IMR-90 (cell line): ENCODE measurements at regions not wholly inside any gene's neighbourhood (a gene's known extent, or its start where the extent isn't known, plus 50 kb on each side); places are given as distances from the start of the nearest gene placed in this dataset.

Experiments used
- ATAC-seq: fragments of 200-7000 bp; cut with Tn5 transposase; 2 replicates; pipeline ENCODE4 v1.9.1; 2020; ENCODE audit warnings: low read depth, mild to moderate bottlenecking, moderate library complexity
- BruUV-seq: library from RNA; stranded (reverse); fragments of 400-500 nt; replicated peaks from 2 replicates; lab custom pipeline; 2021; lab: Mats Ljungman, UMichigan
- CTCF ChIA-PET: fragments of 300-600 bp; formaldehyde crosslinking; extraction: SDS; loops from one replicate; lab custom pipeline; 2021; ENCODE audit warnings: antibody characterized with exemption; lab: Yijun Ruan, JAX
- POLR2A ChIA-PET: fragments of 300-600 bp; sonication (Branson Sonifier 250); formaldehyde crosslinking; loops from one replicate; lab custom pipeline; 2022; ENCODE audit warnings: antibody characterized with exemption; ENCODE audit not compliant: unreplicated experiment; lab: Charles Lee
- DNase-seq: peaks from one replicate; pipeline ENCODE4 v3.0.0; 2013
- H2AFZ ChIP-seq: replicated peaks from 2 replicates; pipeline ENCODE3; 2013; ENCODE audit warnings: low read length, mild to moderate bottlenecking; ENCODE audit not compliant: poor library complexity
- H2AK5ac ChIP-seq: 2 replicates; pipeline ENCODE4 v1.6.1; 2013; ENCODE audit warnings: low read depth, low read length, inconsistent platforms
- H2AK9ac ChIP-seq: replicated peaks from 2 replicates; pipeline ENCODE3; 2013; ENCODE audit warnings: mild to moderate bottlenecking, low read depth, low read length, moderate library complexity; ENCODE audit not compliant: poor library complexity
- H2BK120ac ChIP-seq: 2 replicates; pipeline ENCODE4 v1.6.1; 2013; ENCODE audit warnings: low read depth, low read length, inconsistent platforms
- H2BK15ac ChIP-seq: 3 replicates; pipeline ENCODE4 v1.6.1; 2013; ENCODE audit warnings: low read depth, low read length, inconsistent platforms
- H2BK20ac ChIP-seq: 2 replicates; pipeline ENCODE4 v1.6.1; 2013; ENCODE audit warnings: low read depth, mild to moderate bottlenecking, inconsistent platforms, low read length, moderate library complexity
- H2BK5ac ChIP-seq: 2 replicates; pipeline ENCODE4 v1.6.1; 2013; ENCODE audit warnings: mild to moderate bottlenecking, low read depth, low read length, inconsistent platforms; ENCODE audit not compliant: poor library complexity, severe bottlenecking
- H3K14ac ChIP-seq: replicated peaks from 2 replicates; pipeline ENCODE4 v1.6.1; 2013; ENCODE audit warnings: low read depth, low read length, inconsistent platforms
- H3K18ac ChIP-seq: 2 replicates; pipeline ENCODE4 v1.6.1; 2013; ENCODE audit warnings: low read depth, low read length, control low read depth
- H3K23ac ChIP-seq: 2 replicates; pipeline ENCODE4 v1.6.1; 2013; ENCODE audit warnings: low read depth, low read length, inconsistent platforms
- H3K27ac ChIP-seq: 2 replicates; pipeline ENCODE4 v1.5.1; 2013; ENCODE audit warnings: mild to moderate bottlenecking, control low read depth, low read length; ENCODE audit not compliant: insufficient read depth
- H3K27me3 ChIP-seq: 2 replicates; pipeline ENCODE4 v1.6.1; 2013; ENCODE audit warnings: low read length; ENCODE audit not compliant: control insufficient read depth, insufficient read depth
- H3K36me3 ChIP-seq: 2 replicates; pipeline ENCODE4 v1.6.1; 2013; ENCODE audit warnings: low read length, mixed read lengths; ENCODE audit not compliant: control insufficient read depth, insufficient read depth
- H3K4ac ChIP-seq: 2 replicates; pipeline ENCODE4 v1.6.1; 2013; ENCODE audit warnings: low read depth, low read length, inconsistent platforms
- H3K4me1 ChIP-seq: 2 replicates; pipeline ENCODE4 v1.6.1; 2013; ENCODE audit warnings: low read length, mixed read lengths; ENCODE audit not compliant: control insufficient read depth, insufficient read depth
- H3K4me2 ChIP-seq: 2 replicates; pipeline ENCODE4 v1.6.1; 2013; ENCODE audit warnings: low read depth, mild to moderate bottlenecking, control low read depth, low read length, moderate library complexity
- H3K4me3 ChIP-seq: 2 replicates; pipeline ENCODE4 v1.5.1; 2013; ENCODE audit warnings: low read depth, mild to moderate bottlenecking, control low read depth, low read length, moderate library complexity; ENCODE audit not compliant: insufficient read depth
- H3K56ac ChIP-seq: 2 replicates; pipeline ENCODE4 v1.6.1; 2013; ENCODE audit warnings: low read length, inconsistent platforms; ENCODE audit not compliant: insufficient read depth; ENCODE audit errors: extremely low read depth
- H3K79me1 ChIP-seq, 2 experiments: 2 replicates each; pipeline ENCODE4 v1.6.1; 2013; ENCODE audit warnings: low read length in 2 of 2, inconsistent platforms in 1 of 2, low read depth in 1 of 2
- H3K9ac ChIP-seq: 2 replicates; pipeline ENCODE4 v1.6.1; 2013; ENCODE audit warnings: low read depth, low read length, control low read depth
- H3K9me1 ChIP-seq: 2 replicates; pipeline ENCODE4 v1.6.1; 2013; ENCODE audit warnings: low read length, inconsistent platforms; ENCODE audit not compliant: insufficient read depth
- H3K9me3 ChIP-seq: 2 replicates; pipeline ENCODE4 v1.6.1; 2013; ENCODE audit warnings: low read length; ENCODE audit not compliant: control insufficient read depth, insufficient read depth
- H4K20me1 ChIP-seq: 2 replicates; pipeline ENCODE4 v1.6.1; 2013; ENCODE audit warnings: low read length, inconsistent platforms; ENCODE audit not compliant: insufficient read depth
- H4K5ac ChIP-seq: 2 replicates; pipeline ENCODE4 v1.6.1; 2013; ENCODE audit warnings: mild to moderate bottlenecking, low read depth, low read length, control low read depth
- H4K8ac ChIP-seq, 2 experiments: 2 replicates each; pipeline ENCODE4 v1.6.1; 2013; ENCODE audit warnings: low read depth in 2 of 2, low read length in 2 of 2, control low read depth in 1 of 2, inconsistent platforms in 1 of 2
- H4K91ac ChIP-seq: 2 replicates; pipeline ENCODE4 v1.6.1; 2013; ENCODE audit warnings: low read depth, low read length, inconsistent platforms; ENCODE audit not compliant: insufficient read depth
- BHLHE40 ChIP-seq: fragments of 150-350 bp; IDR thresholded peaks from 2 replicates; pipeline ENCODE4 v1.6.1; 2016; ENCODE audit warnings: mild to moderate bottlenecking, low read depth, low read length
- FOS ChIP-seq: fragments of 150-350 bp; IDR thresholded peaks from 2 replicates; pipeline ENCODE4 v1.6.1; 2016; ENCODE audit warnings: low read depth, low read length
- MAZ ChIP-seq: IDR thresholded peaks from 2 replicates; pipeline ENCODE4 v1.6.1; 2012; ENCODE audit warnings: low read depth, mild to moderate bottlenecking, low read length, improper control_type of control experiment, moderate library complexity, borderline replicate concordance
- NFE2L2 ChIP-seq: fragments of 150-350 bp; IDR thresholded peaks from 2 replicates; pipeline ENCODE4 v1.6.1; 2016; ENCODE audit warnings: low read depth, mild to moderate bottlenecking, low read length
- POLR2A ChIP-seq: IDR thresholded peaks from 2 replicates; pipeline ENCODE4 v1.6.1; 2012; ENCODE audit warnings: mild to moderate bottlenecking, low read depth, low read length
- RCOR1 ChIP-seq: IDR thresholded peaks from 2 replicates; pipeline ENCODE4 v1.6.1; 2012; ENCODE audit warnings: mild to moderate bottlenecking, low read length, improper control_type of control experiment; ENCODE audit not compliant: insufficient replicate concordance
- SMC3 ChIP-seq: fragments of 150-350 bp; IDR thresholded peaks from 2 replicates; pipeline ENCODE4 v1.6.1; 2016; ENCODE audit warnings: low read depth, mild to moderate bottlenecking, antibody characterized with exemption, low read length, moderate library complexity
- WGBS, 2 experiments: methylation state at CpG; one replicate each; pipeline versions ENCODE4 v1.1.5 to v1.1.7; 2013; ENCODE audit warnings: missing lambda C conversion rate in 2 of 2; ENCODE audit not compliant: insufficient read length in 1 of 2; ENCODE audit errors: extremely low coverage in 2 of 2; 5-methylcytosine and 5-hydroxymethylcytosine counted together
- dilution Hi-C: fragments of 300-500 bp; cut with HindIII; formaldehyde crosslinking; loops from one replicate; pipeline ENCODE4 v1.14.3; 2018; ENCODE audit warnings: low sequenced_read_pairs; ENCODE audit not compliant: unreplicated experiment
- in situ Hi-C: fragments of 300-500 bp; cut with MboI; formaldehyde crosslinking; loops from 3 replicates; pipeline ENCODE4 v1.14.3; 2019; ENCODE audit warnings: low sequenced_read_pairs, inconsistent platforms, mixed read lengths
- intact Hi-C: fragments of 100-400 bp; cut with micrococcal nuclease; formaldehyde crosslinking; loops from 2 replicates; pipeline ENCODE4 v1.10.0; 2022
- TF ChIP-seq, protein P1 (sequence below): fragments of 150-350 bp; IDR thresholded peaks from 2 replicates; pipeline ENCODE4 v1.6.1; 2016; ENCODE audit warnings: low read depth, mild to moderate bottlenecking, low read length, moderate library complexity, borderline replicate concordance
- TF ChIP-seq, protein P2 (sequence below): fragments of 150-350 bp; IDR thresholded peaks from 2 replicates; pipeline ENCODE4 v1.6.1; 2017; ENCODE audit warnings: mild to moderate bottlenecking, antibody characterized with exemption, low read length, low read depth
- TF ChIP-seq, protein P3 (sequence below): conservative IDR thresholded peaks from 2 replicates; pipeline ENCODE4 v1.5.1; 2012; ENCODE audit warnings: mild to moderate bottlenecking, low read depth, low read length, improper control_type of control experiment

DNA sequence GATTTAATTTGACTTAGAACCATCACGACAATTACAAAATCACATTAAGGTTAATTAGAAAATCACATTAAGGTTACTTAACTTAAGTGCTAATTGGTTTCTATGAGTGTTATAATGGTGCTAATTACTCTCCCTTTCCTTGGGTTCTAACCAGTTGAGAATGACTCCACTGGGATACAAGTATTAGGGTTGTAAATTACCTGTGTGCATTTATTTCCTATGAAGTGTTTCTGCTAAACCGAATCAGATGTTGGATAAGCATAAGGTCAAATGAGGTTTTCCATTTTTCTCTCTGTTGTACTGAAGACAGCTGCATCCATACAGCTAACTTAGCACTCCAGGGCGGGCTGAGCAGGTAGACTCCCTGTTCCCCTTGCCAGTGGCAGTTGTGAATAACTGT lies 610.3 kb upstream of the TMPRSS15 start:
- no peak overlapping the region for H2AK9ac ChIP-seq
- CTCF ChIA-PET: no interaction called here
- no peaks in the 10 kb centered on the region for H3K79me1 ChIP-seq
- H2BK5ac ChIP-seq: no peak overlapping the region
- TF ChIP-seq POLR2A (no peak), SMC3 (no peak), FOS (no peak), BHLHE40 (no peak), NFE2L2 (no peak), RCOR1 (no peak), MAZ (no peak)
- TF ChIP-seq, protein P1, sequence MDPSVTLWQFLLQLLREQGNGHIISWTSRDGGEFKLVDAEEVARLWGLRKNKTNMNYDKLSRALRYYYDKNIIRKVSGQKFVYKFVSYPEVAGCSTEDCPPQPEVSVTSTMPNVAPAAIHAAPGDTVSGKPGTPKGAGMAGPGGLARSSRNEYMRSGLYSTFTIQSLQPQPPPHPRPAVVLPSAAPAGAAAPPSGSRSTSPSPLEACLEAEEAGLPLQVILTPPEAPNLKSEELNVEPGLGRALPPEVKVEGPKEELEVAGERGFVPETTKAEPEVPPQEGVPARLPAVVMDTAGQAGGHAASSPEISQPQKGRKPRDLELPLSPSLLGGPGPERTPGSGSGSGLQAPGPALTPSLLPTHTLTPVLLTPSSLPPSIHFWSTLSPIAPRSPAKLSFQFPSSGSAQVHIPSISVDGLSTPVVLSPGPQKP: no peak
- TF ChIP-seq, protein P2, sequence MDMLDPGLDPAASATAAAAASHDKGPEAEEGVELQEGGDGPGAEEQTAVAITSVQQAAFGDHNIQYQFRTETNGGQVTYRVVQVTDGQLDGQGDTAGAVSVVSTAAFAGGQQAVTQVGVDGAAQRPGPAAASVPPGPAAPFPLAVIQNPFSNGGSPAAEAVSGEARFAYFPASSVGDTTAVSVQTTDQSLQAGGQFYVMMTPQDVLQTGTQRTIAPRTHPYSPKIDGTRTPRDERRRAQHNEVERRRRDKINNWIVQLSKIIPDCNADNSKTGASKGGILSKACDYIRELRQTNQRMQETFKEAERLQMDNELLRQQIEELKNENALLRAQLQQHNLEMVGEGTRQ: no peak
- TF ChIP-seq, protein P3, sequence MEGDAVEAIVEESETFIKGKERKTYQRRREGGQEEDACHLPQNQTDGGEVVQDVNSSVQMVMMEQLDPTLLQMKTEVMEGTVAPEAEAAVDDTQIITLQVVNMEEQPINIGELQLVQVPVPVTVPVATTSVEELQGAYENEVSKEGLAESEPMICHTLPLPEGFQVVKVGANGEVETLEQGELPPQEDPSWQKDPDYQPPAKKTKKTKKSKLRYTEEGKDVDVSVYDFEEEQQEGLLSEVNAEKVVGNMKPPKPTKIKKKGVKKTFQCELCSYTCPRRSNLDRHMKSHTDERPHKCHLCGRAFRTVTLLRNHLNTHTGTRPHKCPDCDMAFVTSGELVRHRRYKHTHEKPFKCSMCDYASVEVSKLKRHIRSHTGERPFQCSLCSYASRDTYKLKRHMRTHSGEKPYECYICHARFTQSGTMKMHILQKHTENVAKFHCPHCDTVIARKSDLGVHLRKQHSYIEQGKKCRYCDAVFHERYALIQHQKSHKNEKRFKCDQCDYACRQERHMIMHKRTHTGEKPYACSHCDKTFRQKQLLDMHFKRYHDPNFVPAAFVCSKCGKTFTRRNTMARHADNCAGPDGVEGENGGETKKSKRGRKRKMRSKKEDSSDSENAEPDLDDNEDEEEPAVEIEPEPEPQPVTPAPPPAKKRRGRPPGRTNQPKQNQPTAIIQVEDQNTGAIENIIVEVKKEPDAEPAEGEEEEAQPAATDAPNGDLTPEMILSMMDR: no peak
- no peaks in the 10 kb centered on the region for H4K20me1 ChIP-seq
- DNase-seq (no peak), ATAC-seq (no peak)
- no peak overlapping the region for H3K9ac ChIP-seq
- peaks cover 6% of the 10 kb centered on the region; the same call in 1 of the 2 replicates for H3K9me3 ChIP-seq
- no peak overlapping the region for H2BK20ac ChIP-seq
- H2AFZ ChIP-seq: no peak overlapping the region
- no peak overlapping the region for H3K4me3 ChIP-seq
- H4K8ac ChIP-seq: no peak overlapping the region
- dilution Hi-C loops: no loop called here
- H3K18ac ChIP-seq: no peak overlapping the region
- H3K27ac ChIP-seq: no peak overlapping the region
- no peak overlapping the region for H4K91ac ChIP-seq
- H3K23ac ChIP-seq: no peak overlapping the region
- intact Hi-C loops: no loop called here
- H3K27me3 ChIP-seq: no peaks in the 10 kb centered on the region
- BruUV-seq: no TSS peak
- H4K5ac ChIP-seq: no peak overlapping the region
- in situ Hi-C loops: no loop called here
- no peak overlapping the region for H3K14ac ChIP-seq
- H3K4me2 ChIP-seq: no peak overlapping the region
- H3K4ac ChIP-seq: no peak overlapping the region
- H2AK5ac ChIP-seq: no peak overlapping the region
- POLR2A ChIA-PET: no interaction called here
- WGBS, 2 experiments: no CpG with 5 or more reads among the region's 3 CpGs
- H2BK120ac ChIP-seq: no peak overlapping the region
- no peaks in the 10 kb centered on the region for H3K9me1 ChIP-seq
- H2BK15ac ChIP-seq: no peak overlapping the region
- no peak overlapping the region for H3K56ac ChIP-seq
- H3K4me1 ChIP-seq: no peaks in the 10 kb centered on the region
- no peaks in the 10 kb centered on the region for H3K36me3 ChIP-seq
